GM19351 (cell line): ENCODE measurements at regions not wholly inside any gene's neighbourhood (a gene's known extent, or its start where the extent isn't known, plus 50 kb on each side); places are given as distances from the start of the nearest gene placed in this dataset.
A peak's percentile ranks its signal among the peaks of the same experiment; 100 is the strongest.
"Not testable (repeated sequence)": the region's sequence is repeated elsewhere in the genome, so short reads cannot be mapped to it uniquely, and the experiment has no call there.

Source experiments
- ATAC-seq: cut with Tn5 transposase; IDR thresholded peaks from one replicate; pipeline ENCODE4 v1.9.1; 2021; ENCODE audit warnings: mild to moderate bottlenecking, moderate library complexity; ENCODE audit not compliant: unreplicated experiment

DNA sequence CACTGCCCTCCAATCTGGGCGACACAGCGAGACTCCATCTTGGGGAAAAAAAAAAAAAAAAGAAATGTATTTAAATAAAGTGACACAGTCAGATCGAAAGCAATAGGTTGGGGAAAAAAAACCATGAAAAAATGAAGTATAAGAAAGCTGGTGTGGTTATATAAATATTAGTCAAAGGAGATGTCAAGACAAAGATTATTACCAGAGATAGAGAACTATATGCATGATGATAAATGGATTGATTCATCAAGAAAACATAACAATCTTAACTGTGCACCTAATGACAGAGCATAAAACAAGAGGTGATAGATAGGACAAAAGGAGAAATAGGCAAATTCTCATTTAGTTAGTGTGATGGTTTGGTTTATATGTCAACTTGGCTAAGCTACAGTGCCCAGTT, 146.9 kb upstream of the AHI1 start:
- no peak for ATAC-seq

DNA sequence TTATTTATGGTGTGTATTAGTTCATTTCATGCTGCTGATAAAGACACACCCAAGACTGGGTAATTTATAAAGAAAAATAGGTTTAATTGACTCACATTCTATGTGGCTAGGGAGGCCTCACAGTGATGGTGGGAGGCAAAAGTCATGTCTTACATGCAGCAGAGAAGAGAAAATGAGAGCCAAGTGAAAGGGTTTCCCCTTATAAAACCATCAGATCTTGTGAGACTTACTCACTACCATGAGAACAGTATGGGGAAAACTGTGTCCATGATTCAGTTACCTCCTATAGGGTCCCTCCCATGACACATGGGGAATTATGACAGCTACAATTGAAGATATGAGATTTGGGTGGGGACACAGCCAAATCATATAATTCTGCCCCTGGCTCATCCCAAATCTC, 150.0 kb upstream of the AHI1 start:
- no peak for ATAC-seq

DNA sequence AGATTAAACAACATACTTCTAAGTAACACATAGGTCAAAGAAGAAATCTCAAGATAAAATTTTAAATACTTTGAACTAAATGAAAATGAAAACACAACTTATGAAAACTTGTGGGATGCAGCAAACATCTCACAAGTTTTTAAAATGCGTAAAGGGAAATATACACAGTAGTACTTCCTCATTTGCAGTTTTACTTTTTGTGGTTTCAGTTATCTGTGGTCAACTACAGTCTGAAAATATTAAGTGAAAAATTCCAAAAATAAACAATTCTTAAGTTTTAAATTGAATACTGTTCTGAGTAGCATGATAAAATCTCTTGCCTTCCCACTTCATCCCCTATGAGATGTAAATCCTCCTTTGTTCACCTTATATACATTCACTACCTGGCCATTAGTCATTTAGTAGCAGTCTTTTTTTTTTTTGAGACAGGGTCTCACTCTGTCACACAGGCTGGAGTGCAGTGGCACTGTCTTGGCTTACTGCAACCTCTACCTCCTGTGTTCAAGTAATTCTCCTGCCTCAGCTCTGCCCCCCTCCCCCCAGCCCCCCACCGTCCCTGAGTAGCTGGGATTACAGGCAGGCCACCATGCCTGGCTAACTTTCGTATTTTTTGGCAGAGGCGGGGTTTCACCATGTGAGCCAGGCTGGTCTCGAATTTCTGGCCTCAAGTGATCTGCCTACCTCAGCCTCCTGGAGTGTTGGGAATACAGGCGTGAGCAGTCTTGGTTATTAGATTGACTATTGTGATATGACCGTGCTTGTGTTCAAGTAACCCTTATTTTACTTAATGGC, 154.6 kb upstream of the AHI1 start:
- peak; percentile 97 for ATAC-seq

GRCh38 chr6:135655055-135655454, 157.5 kb upstream of the AHI1 start:
- no peak for ATAC-seq

DNA sequence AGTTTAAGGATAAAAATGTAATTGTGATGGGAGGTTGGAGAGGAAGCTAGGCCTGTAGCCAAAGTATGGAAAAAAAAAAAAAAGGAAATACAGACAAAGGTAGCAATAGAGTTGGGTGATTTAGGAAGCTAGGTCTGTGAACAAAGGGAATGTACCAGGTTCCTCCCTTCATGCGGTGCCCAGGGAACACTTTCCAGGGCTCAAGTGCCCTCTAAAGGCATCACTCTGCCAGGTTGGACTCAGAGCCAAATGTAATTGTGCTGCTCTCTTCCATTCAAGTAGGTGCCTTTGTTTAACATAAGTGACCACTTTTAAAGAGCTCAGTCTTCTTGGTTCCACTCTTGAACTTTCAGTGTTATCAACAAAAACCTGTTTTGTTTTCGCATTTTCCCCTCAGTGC, 159.7 kb upstream of the AHI1 start:
- ATAC-seq = no peak

GRCh38 chr6:135658481-135658880, 160.9 kb upstream of the AHI1 start:
- ATAC-seq = no peak

DNA sequence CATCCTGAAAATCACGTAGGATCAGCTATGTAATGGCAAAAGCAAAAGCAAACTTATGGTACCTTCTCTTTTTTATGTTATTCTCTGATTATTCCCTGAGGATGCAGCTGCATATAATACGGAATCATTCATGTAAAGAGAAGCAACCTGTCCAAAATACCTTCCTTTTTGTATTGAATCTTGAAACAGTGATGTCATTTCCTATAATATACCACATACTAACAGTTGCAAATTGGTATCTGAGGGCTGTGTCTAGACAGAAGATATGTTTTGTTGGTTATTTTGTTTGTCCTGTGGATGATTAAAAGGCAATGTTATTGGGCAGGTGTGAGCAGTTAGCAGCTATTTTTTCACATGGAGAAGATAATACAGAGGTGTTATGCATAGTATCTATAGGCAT, 161.4 kb upstream of the AHI1 start:
- no peak for ATAC-seq

DNA sequence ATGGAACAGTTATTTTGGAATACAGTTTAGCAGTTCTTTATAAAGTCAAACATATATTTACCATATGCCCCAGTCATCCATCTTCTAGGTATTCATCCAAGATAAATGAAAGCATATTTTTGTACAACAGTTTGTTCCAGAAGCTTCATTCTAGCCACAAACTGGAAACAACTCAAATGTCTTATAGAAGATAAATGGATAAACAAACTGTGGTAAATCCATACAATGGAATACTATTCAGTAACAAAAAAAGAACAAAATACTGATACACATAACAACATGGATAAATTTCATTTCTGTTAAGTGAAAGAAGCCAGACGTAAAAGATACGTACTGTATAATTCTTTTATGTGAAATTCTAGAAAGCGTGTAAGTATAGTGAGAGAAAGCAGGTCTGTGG, 167.0 kb upstream of the AHI1 start:
- ATAC-seq = no peak

DNA sequence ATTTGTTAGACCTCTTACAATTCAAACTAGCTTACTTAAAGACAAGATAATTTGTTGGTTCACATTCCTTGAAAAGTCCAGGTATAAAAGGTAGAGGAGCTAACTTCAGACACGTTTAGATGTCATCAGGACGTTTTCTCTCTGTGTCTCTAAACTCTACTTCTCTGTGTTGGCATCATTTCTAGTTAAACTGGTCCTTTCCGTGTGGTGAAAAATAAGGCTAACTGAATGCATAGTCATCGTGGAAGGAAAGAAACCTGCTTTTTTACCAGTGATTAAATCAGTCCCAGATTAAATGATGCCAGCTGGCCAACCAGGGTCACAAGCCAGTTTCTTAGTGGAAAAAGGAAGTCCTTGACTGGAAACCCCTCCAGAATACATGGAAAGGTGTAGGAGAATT, 168.4 kb upstream of the AHI1 start:
- no peak for ATAC-seq

DNA sequence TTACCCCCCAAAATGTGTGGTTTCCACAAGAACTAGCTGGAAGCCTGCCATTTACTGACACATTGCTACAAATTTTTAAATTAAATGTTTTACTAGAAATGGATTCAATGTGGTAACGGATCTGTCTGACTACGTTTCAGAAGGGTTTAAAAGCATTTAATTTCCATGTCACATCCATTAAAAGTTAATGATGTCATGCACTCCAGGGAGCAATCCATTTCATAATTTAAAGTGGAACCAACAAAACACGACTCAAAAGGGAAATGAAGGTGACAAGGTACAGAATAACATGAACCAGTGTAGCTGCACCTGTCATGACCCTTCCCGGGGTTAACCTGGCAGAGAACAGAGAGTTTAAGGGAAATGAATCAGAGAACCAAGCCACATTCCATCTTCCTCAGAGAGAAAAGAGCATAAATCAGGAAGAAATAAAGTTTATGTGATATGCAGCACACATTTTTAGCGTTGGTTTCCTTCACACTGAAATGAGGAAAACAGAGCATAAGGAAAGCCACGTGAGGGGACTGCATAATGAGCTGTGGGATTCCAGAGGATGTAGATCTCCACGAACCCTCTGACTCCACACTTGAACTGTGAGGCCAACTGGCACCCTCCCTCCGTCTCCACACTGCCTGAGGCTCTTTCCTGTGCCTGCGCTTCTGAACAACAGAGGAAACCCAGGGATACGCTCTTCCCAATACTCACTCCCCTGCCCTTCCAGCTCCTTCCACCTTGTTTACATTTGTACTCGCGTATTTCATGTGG, 170.3 kb upstream of the AHI1 start:
- no peak for ATAC-seq

GRCh38 chr6:135672256-135672655, 174.7 kb upstream of the AHI1 start:
- ATAC-seq = no peak

GRCh38 chr6:135673501-135674309, 176.2 kb upstream of the AHI1 start:
- no peak for ATAC-seq

- ATAC-seq = no peak
Measured at GRCh38 chr6:135675026-135675425, 176.5 kb upstream of the PDE7B start.

DNA sequence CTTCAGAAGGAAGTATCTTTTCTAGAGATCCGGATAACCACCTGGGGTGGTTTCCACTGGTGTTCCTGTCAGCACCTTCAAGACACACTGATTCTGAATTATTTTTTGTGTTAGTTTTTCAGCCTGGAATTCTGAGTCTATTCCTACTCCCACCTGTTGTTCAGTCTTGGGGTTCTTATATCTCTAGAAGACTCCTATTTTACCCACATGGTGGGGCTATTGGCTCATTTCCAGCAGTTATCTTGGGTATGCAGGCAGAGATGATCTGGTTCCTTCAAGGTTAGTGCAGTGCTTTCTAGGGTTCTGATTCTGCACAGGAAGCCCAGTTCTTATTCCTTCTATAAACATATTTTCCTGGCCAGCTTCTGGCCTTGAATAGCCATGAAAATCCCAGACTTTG, 175.6 kb upstream of the PDE7B start:
- ATAC-seq = no peak

- no peak for ATAC-seq
Measured at GRCh38 chr6:135680964-135681913, 170.3 kb upstream of the PDE7B start.

DNA sequence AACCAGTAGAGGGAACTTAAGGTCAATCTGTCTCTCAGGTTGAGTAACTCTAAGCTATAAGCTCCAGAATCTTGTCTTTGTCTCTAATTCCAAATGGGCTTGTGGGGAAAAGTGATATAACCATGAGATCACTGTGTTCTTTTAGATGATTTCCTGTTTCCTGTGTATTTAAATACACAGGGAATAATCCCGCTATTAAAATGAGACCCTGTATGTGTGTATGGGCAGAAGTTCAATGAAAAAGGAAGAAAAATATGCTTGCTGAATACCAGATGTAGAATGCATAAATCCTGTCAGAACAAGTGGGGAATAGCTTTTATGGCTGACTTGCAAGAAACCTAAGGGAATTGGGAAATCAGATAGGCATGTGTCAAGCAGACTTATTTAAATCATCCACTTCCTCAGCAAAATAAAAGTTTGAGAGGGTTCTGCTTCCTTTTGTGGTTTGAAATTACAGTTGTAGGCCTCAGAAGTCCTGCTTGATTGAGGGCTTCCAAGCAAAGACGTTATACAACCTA, 164.7 kb upstream of the PDE7B start:
- no peak for ATAC-seq

DNA sequence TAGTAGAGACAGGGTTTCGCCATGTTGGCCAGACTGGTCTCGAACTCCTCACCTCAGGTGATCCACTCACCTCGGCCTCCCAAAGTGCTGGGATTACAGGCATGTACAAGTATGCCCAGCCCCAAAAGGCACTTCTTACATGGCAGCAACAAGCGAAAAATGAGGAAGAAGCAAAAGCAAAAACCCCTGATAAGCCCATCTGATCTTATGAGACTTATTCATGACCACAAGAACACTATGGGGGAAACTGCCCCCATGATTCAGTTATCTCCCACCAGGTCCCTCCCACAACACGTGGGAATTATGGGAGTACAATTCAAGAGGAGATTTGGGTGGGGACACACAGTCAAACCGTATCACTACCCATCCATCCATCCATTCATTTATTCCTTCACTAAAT, 163.0 kb upstream of the PDE7B start:
- not testable (repeated sequence) for ATAC-seq

DNA sequence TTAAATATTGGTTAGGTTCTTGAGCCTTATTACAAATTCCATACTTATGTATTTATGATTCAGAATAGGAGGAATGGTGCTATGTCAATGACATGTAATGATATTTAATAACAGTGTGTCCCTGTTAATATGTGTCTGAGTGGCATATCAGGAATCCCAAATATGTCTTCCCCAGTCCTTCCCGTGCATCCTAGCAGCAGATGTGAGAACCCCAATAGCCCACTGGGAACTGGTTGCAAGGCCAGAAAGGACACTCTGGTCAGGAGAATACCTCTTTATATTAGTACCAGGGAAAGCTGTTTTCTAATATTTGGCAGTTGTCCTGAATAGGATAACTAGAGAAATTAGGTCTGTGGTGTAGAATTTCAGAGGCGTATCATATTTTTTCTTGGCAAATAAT, 159.1 kb upstream of the PDE7B start:
- no peak for ATAC-seq

- ATAC-seq = no peak
Measured at GRCh38 chr6:135693811-135694370, 157.6 kb upstream of the PDE7B start.

DNA sequence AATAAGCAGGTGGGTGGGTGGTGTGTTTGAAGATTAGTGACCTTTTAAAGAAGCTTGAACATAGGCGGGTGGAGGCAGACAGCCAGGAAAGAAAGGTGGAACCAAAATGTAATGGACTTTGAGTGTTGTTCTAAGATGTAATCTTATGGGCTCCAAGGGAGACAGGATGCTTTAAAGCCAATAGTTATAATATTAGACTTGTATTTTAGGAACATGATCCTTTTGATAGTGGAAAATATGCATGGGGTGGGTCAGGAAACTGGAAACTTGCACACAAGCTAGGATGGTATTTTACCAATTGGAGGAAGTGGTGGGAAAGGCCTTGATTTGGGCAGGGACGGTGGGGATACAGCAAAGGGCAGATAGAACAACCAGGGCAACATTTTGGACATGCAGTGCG, 151.8 kb upstream of the PDE7B start:
- ATAC-seq = no peak
